ENCODE measurements at regions not wholly inside any gene's neighbourhood (a gene's known extent, or its start where the extent isn't known, plus 50 kb on each side); places are given as distances from the start of the nearest gene placed in this dataset.

GRCh38 chr7:25821225-25821624 is 330.8 kb upstream of the NFE2L3 start:
- ATAC-seq (no peak), DNase-seq (ENCODE audit: missing footprints) (no peak)
- intact Hi-C loops (cut with DNase I): no loop called here

DNA sequence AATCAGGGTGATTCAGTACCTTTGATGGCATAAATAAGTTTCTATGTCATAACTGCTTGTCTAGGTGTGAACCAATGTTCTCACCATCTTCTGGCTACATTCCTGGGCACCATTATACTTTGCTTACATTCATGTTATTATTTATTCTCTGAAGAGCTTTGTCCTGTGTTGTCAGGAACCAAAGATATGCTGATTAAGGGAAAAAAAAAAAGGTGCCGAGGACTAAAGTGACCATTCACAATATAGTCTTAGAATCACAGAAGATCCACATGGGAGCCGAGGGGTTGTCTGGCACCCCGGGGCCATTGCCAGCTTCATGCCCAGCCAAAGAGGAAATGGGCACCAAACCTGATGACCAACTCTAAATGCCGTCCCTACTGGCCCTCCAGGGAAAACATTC is 329.2 kb upstream of the NFE2L3 start:
- ATAC-seq: no peak
- intact Hi-C loops (cut with DNase I): no loop called here
- DNase-seq (ENCODE audit: missing footprints): no peak

GRCh38 chr7:25823571-25823970 is 328.4 kb upstream of the NFE2L3 start:
- ATAC-seq: no peak
- DNase-seq (ENCODE audit: missing footprints): no peak
- intact Hi-C loops (cut with DNase I): no loop called here

GRCh38 chr7:25828468-25828867 is 323.5 kb upstream of the NFE2L3 start:
- intact Hi-C loops (cut with DNase I): no loop called here
- ATAC-seq: no peak

DNA sequence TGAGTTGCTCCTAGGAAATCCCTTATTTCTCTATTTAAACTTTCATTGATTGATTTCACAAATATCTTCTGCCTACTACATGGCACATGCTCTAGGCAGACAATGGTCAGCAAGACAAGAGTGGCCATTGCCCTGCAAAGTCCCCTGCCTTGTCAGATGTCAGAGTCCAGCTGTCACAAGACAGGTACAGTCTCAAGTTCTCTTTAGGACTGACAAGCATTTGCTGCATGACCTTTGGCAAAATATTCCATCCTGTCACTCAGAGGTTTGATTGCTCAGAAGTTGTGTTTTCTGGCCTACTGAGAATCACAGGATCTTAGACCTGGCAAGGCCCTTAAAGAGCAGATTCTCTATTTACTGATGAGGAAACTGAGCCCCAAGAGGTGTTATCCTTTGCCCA is 322.3 kb upstream of the NFE2L3 start:
- intact Hi-C loops (cut with DNase I): loop anchor here (5.0 kb wide), 1 partner anchor 162 kb away; no protein-coding TSS in a partner anchor

More at GRCh38 chr7:25828468-25828867, 323.5 kb upstream of the NFE2L3 start:
- no peak for DNase-seq (ENCODE audit: missing footprints)

GRCh38 chr7:25830215-25830614 is 321.8 kb upstream of the NFE2L3 start:
- intact Hi-C loops (cut with DNase I): loop anchor here (5.0 kb wide), 1 partner anchor 163 kb away; no protein-coding TSS in a partner anchor
- ATAC-seq (no peak), DNase-seq (ENCODE audit: missing footprints) (no peak)

More for the DNA sequence above, 322.3 kb upstream of the NFE2L3 start:
- DNase-seq (ENCODE audit: missing footprints) (no peak), ATAC-seq (no peak)

DNA sequence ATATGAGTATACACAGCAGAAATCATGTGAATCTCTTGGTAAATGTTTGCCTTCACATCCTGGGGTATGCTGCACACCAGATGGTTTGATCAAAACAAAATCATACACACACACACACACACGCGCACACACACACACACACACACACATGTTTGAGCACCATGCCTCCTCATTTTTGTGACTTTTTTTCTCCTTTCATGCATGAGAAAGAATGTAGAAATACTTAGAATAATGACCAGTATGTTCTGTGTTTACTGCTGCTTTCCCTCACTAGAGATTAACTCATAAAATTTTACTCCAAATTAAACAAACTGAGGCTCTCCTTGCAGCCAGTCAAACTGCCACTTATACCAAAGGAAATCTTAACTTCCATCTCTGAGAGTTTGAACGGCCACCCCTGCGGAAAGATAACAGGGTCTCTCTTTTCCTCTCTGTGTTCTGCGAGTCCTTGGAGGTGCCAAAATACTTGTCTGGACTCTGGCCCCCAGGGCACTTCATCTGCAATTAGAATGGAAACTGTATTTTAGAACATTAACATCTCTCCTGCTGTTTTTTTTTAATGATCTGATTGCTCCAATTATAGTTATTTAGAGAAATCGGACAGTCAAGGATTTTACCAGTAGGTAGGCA is 320.8 kb upstream of the NFE2L3 start:
- intact Hi-C loops (cut with DNase I): loop anchor here (5.0 kb wide), 1 partner anchor 164 kb away; no protein-coding TSS in a partner anchor
- ATAC-seq: no peak
- no peak for DNase-seq (ENCODE audit: missing footprints)

GRCh38 chr7:25831831-25832411 is 320.1 kb upstream of the NFE2L3 start:
- DNase-seq (ENCODE audit: missing footprints) (no peak), ATAC-seq (no peak)
- intact Hi-C loops (cut with DNase I): loop anchor here (5.0 kb wide), 1 partner anchor 165 kb away; no protein-coding TSS in a partner anchor

GRCh38 chr7:25832456-25832855 is 319.5 kb upstream of the NFE2L3 start:
- no peak for DNase-seq (ENCODE audit: missing footprints)
- peak; percentile 88 for ATAC-seq
- intact Hi-C loops (cut with DNase I): loop anchor here (5.0 kb wide), 1 partner anchor 165 kb away; no protein-coding TSS in a partner anchor

DNA sequence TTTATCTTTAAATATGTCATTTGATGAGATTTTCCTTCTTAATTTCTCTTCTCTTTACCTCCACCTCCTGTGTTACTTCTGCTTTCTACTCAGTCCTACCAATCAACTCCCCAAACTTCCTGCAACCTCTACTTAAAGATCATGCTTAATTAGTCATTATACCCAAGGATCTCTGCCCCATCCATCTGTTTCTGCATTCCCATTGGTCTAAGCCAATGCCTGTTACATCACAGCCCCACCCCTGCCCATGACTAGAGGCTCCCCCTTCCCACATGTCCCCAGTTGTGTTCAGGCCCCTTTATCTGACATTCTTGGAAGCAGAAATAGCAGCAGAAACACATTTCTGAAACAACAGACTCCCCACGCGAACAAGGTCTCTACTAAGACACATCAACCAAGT is 319.1 kb upstream of the NFE2L3 start:
- intact Hi-C loops (cut with DNase I): loop anchor here (5.0 kb wide), 1 partner anchor 166 kb away; no protein-coding TSS in a partner anchor
- DNase-seq (ENCODE audit: missing footprints) (no peak), ATAC-seq (peak; percentile 78)

- ATAC-seq (no peak), DNase-seq (ENCODE audit: missing footprints) (no peak)
- intact Hi-C loops (cut with DNase I): loop anchor here (5.0 kb wide), 1 partner anchor 167 kb away; no protein-coding TSS in a partner anchor
These were observed 317.9 kb upstream of the NFE2L3 start for GRCh38 chr7:25834050-25834449.

GRCh38 chr7:25835197-25835596 is 316.8 kb upstream of the NFE2L3 start:
- DNase-seq (ENCODE audit: missing footprints) (no peak), ATAC-seq (no peak)
- intact Hi-C loops (cut with DNase I): no loop called here

- intact Hi-C loops (cut with DNase I): no loop called here
- DNase-seq (ENCODE audit: missing footprints): no peak
- ATAC-seq: no peak
These were observed 312.8 kb upstream of the NFE2L3 start for GRCh38 chr7:25839084-25839769.

- peak; percentile 94 for ATAC-seq
- DNase-seq (ENCODE audit: missing footprints): no peak
- intact Hi-C loops (cut with DNase I): loop anchor here (5.0 kb wide), 2 partner anchors 128 to 163 kb away; no protein-coding TSS in a partner anchor
These were observed 311.7 kb upstream of the NFE2L3 start for GRCh38 chr7:25840209-25840792.

DNA sequence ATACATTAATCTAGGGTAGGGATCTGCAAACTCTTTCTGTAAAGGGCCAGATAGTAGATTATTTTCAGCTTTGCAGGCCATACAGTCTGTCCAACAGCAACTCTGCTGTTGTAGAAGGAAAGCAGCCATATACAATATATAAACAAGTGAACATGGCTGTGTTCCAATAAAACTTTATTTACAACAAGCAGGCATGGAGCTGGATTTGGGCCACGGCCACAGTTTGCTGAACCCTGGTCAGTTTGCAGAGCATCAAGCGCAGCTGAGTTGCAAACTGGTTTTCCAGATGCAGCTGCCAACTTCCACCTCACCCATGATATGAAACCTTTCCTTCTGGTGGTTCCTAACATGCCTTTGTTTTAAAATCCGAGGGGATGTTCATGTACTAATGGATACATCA is 310.4 kb upstream of the NFE2L3 start:
- intact Hi-C loops (cut with DNase I): loop anchor here (5.0 kb wide), 2 partner anchors 129 to 164 kb away; no protein-coding TSS in a partner anchor
- no peak for DNase-seq (ENCODE audit: missing footprints)
- ATAC-seq: no peak

GRCh38 chr7:25842201-25842733 is 309.7 kb upstream of the NFE2L3 start:
- ATAC-seq (no peak), DNase-seq (ENCODE audit: missing footprints) (no peak)
- intact Hi-C loops (cut with DNase I): loop anchor here (5.0 kb wide), 2 partner anchors 130 to 165 kb away; no protein-coding TSS in a partner anchor

DNA sequence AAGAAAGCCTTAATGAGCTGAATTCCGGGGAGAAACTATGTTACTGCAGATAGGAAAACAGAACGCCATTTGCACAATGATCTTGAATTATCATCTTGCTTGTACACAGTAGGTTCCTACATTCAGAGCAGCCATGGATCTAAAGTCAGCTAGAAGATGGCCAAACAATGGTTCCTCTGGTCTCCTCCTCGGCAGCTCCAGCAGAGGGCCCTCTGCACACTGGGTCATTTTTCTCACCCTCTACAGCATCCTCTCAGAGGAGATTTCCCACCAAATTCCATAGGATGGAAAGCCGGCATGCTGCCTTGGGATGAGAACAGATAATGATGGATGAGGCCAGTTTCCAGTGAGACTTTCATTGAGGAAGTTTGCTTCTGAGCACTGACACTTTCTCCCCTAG is 308.5 kb upstream of the NFE2L3 start:
- intact Hi-C loops (cut with DNase I): loop anchor here (5.0 kb wide), 2 partner anchors 131 to 166 kb away; no protein-coding TSS in a partner anchor
- no peak for ATAC-seq
- no peak for DNase-seq (ENCODE audit: missing footprints)

- no peak for ATAC-seq
- intact Hi-C loops (cut with DNase I): loop anchor here (5.0 kb wide), 2 partner anchors 132 to 167 kb away; no protein-coding TSS in a partner anchor
- DNase-seq (ENCODE audit: missing footprints): no peak
These were observed 307.7 kb upstream of the NFE2L3 start for GRCh38 chr7:25844102-25844870.

All from Right ventricle myocardium inferior (tissue), 1 donor.